Kidney (tissue), 13 donors: ENCODE measurements at regions not wholly inside any gene's neighbourhood (a gene's known extent, or its start where the extent isn't known, plus 50 kb on each side); places are given as distances from the start of the nearest gene placed in this dataset.

Source experiments
- DNase-seq, 5 donors: peaks; one replicate each; pipeline ENCODE4 v3.0.0-alpha.2; 2013 to 2020
- FAIRE-seq: peaks from 2 replicates; lab custom pipeline; 2012; peaks lifted over from hg19 to GRCh38; lab: Jason Lieb, UNC
- H3K27ac ChIP-seq, 2 donors: one replicate each; pipeline ENCODE4 v1.7.0; 2013; ENCODE audit warnings: low read depth in 2 of 2, low read length in 2 of 2, inconsistent platforms in 1 of 2
- H3K27me3 ChIP-seq: one replicate; pipeline ENCODE4 v1.7.1; 2013; ENCODE audit warnings: low read length, inconsistent platforms; ENCODE audit not compliant: control insufficient read depth, insufficient read depth
- H3K36me3 ChIP-seq, 3 donors: one replicate each; pipeline versions ENCODE4 v1.7.0 to v1.7.1; 2013; ENCODE audit warnings: low read length in 3 of 3, control low read depth in 1 of 3, inconsistent platforms in 1 of 3; ENCODE audit not compliant: insufficient read depth in 3 of 3, control insufficient read depth in 2 of 3
- H3K4me1 ChIP-seq, 3 donors: one replicate each; pipeline versions ENCODE4 v1.7.0 to v1.7.1; 2013; ENCODE audit warnings: low read length in 3 of 3, inconsistent platforms in 1 of 3, low read depth in 1 of 3; ENCODE audit not compliant: control insufficient read depth in 2 of 3, insufficient read depth in 2 of 3
- H3K4me3 ChIP-seq, 3 donors: one replicate each; pipeline versions ENCODE4 v1.7.0 to v1.8.1; 2013; ENCODE audit warnings: low read length in 3 of 3, control low read depth in 1 of 3, inconsistent platforms in 1 of 3
- H3K9ac ChIP-seq, 3 donors: one replicate each; pipeline versions ENCODE4 v1.7.0 to v1.7.1; 2013; ENCODE audit warnings: low read length in 3 of 3, control low read depth in 1 of 3, inconsistent platforms in 1 of 3
- H3K9me3 ChIP-seq, 3 donors: one replicate each; pipeline versions ENCODE4 v1.7.0 to v1.7.1; 2013; ENCODE audit warnings: low read length in 3 of 3, control low read depth in 1 of 3, inconsistent platforms in 1 of 3; ENCODE audit not compliant: control insufficient read depth in 2 of 3, insufficient read depth in 1 of 3
- CTCF ChIP-seq: IDR thresholded peaks from 3 replicates; pipeline ENCODE4 v1.5.1; 2012; ENCODE audit warnings: mild to moderate bottlenecking, moderate library complexity, borderline replicate concordance; ENCODE audit not compliant: insufficient read depth; ENCODE audit errors: extremely low read depth
- intact Hi-C: fragments of 100-400 bp; cut with DNase I; formaldehyde crosslinking; loops from one replicate; pipeline ENCODE4 v1.11.1; 2022
- donor health status: control.
- donor health status: control.
- donor health status: control.
- donor health status: control.
- donor health status: control.
- donor health status: DM: yes; HTN: yes; CAD: no.
- donor health status: Normal renal cell carcinoma (clear cell type).

DNA sequence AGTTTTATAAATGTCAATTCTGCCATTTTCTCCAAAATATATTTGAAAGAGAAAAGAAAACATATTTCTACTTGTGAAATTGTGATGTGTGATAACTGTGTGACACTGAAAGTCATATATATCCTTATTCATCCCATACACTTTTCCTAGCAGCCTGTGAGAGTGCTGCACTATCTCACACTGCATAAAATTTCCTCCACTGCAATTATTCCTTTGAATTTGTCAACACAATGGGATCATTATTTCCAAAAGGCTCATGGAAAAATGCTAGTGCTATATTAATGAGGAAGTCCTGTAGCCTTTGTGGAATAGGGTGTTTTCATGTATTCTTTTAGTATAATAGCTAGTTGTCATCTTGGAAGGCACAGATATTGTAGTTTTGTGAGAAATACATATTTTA, 504.1 kb downstream of the RPL10L start:
- Histone ChIP-seq H3K9me3 (no peaks in the 10 kb centered on the region), H3K36me3 (no peaks in the 10 kb centered on the region), H3K27ac (no peak overlapping the region), H3K9ac (no peak overlapping the region), H3K27me3 (no peaks in the 10 kb centered on the region), H3K4me1 (no peaks in the 10 kb centered on the region), H3K4me3 (no peak overlapping the region)
- TF ChIP-seq CTCF = no peak
- FAIRE-seq = no peak
- no peak for DNase-seq
- intact Hi-C loops = no loop called here

GRCh38 chr14:46147024-46147423, 504.6 kb downstream of the RPL10L start:
- Histone ChIP-seq H3K4me1 (no peaks in the 10 kb centered on the region), H3K4me3 (no peak overlapping the region), H3K27ac (no peak overlapping the region), H3K9me3 (no peaks in the 10 kb centered on the region), H3K9ac (no peak overlapping the region), H3K27me3 (no peaks in the 10 kb centered on the region), H3K36me3 (no peaks in the 10 kb centered on the region)
- no peak for TF ChIP-seq CTCF
- intact Hi-C loops = no loop called here
- DNase-seq (no peak), FAIRE-seq (no peak)

DNA sequence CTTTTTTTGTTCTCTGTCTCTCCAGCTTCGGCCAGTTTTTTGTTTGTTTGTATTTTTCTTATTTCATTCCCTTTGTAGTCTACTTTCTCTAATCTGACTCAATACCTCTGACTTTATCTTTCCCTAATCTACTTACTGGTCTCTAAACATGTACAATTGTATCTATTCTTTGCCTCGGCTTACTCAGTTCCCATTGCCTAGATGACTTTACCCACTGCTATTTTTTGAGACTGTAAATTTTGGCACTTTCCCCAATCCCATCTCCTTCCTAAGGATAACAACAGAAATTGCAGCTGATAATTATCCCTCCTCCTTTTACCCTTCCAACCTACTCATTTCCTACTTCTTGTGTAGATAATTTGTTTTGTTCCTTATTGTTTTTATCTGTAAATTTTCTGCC, 511.1 kb downstream of the RPL10L start:
- Histone ChIP-seq H3K27ac (no peak overlapping the region), H3K4me1 (no peaks in the 10 kb centered on the region), H3K9ac (no peak overlapping the region), H3K9me3 (no peaks in the 10 kb centered on the region), H3K36me3 (no peaks in the 10 kb centered on the region), H3K4me3 (no peak overlapping the region), H3K27me3 (no peaks in the 10 kb centered on the region)
- no peak for FAIRE-seq
- no peak for DNase-seq
- TF ChIP-seq CTCF = no peak
- intact Hi-C loops = no loop called here

DNA sequence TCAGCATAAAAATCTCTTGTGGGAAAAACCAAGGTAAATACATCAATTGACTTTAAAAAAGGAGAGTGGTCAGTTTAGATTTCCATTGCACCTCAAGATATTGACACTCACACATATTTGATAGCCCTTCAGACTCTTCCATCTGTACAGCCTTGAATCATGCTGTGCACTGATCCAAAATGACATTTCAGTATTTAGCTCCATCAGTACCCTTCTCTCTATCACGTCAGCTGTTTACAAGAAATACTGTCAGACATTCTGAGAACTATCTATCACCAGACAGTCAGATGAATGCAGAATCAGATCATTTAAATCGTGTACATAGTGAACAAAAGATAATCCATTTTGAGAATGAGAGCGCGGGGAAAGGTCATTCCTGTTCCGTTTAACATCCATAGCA, 511.9 kb downstream of the RPL10L start:
- no peaks in the 10 kb centered on the region for H3K36me3 ChIP-seq
- no peaks in the 10 kb centered on the region for H3K9me3 ChIP-seq
- no peak overlapping the region for H3K9ac ChIP-seq
- DNase-seq (no peak), FAIRE-seq (no peak)
- intact Hi-C loops = no loop called here
- H3K4me3 ChIP-seq = no peak overlapping the region
- no peaks in the 10 kb centered on the region for H3K4me1 ChIP-seq
- H3K27ac ChIP-seq = no peak overlapping the region
- no peak for TF ChIP-seq CTCF
- no peaks in the 10 kb centered on the region for H3K27me3 ChIP-seq
